HG02870 (cell line): ENCODE measurements at regions not wholly inside any gene's neighbourhood (a gene's known extent, or its start where the extent isn't known, plus 50 kb on each side); places are given as distances from the start of the nearest gene placed in this dataset.
"Not testable (repeated sequence)": the region's sequence is repeated elsewhere in the genome, so short reads cannot be mapped to it uniquely, and the experiment has no call there.

ENCODE experiments used
- ATAC-seq: cut with Tn5 transposase; IDR thresholded peaks from one replicate; pipeline ENCODE4 v1.9.1; 2021; ENCODE audit warnings: mild to moderate bottlenecking, moderate library complexity; ENCODE audit not compliant: unreplicated experiment

GRCh38 chr5:27463446-27464149 is 425.2 kb upstream of the CDH9 start:
- ATAC-seq, result no peak

DNA sequence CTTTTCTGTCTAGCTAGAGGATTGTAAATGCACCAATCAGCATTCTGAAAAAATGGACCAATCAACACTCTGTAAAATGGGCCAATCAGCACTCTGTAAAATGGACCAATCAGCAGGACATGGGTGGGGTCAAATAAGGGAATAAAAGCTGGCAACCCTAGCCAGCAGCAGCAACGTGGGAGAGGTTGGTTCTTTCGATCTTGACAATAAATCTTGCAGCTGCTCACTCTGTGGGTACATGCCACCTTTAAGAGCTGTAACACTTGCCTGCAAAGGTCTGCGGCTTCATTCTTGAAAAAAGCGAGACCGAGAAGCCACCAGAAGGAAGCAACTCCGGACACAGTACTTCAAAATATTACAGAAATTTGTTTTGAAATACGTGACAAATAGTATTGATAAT is 424.6 kb upstream of the CDH9 start:
- no peak for ATAC-seq

- ATAC-seq, result no peak
Measured at GRCh38 chr5:27458287-27458686, 419.9 kb upstream of the CDH9 start.

DNA sequence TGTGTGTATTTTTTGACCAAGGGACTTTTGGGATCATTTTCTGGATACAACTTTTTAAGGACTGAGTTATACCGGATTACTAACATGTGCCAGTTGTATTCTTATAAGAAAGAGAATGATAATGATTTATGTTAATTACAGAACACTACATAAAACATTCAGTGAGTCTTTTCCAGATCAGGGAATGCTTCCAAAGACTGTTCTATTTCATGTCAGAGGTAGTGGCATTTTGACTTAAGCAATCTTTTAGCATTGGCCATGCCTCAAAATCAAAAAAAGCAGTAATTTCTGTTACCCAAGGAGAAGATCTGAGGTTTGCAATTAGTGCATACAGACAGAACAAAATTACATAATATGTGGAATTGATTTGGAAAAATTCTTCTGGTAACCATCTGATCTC is 413.0 kb upstream of the CDH9 start:
- no peak for ATAC-seq

GRCh38 chr5:27450607-27451006 is 412.2 kb upstream of the CDH9 start:
- no peak for ATAC-seq

DNA sequence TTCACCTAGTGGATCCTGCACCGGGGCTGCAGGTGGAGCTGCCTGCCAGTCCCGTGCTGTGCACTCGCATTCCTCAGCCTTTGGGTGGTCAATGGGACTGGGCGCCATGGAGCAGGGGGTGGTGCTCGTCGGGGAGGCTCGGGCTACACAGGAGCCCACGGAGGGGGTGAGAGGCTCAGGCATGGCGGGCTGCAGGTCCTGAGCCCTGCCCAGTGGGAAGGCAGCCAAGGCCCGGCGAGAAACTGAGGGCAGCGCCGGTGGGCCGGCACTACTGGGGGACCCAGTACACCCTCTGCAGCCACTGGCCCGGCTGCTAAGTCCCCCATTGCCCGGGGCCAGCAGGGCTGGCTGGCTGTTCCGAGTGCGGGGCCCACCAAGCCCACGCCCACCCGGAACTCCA is 401.0 kb upstream of the CDH9 start:
- not testable (repeated sequence) for ATAC-seq

DNA sequence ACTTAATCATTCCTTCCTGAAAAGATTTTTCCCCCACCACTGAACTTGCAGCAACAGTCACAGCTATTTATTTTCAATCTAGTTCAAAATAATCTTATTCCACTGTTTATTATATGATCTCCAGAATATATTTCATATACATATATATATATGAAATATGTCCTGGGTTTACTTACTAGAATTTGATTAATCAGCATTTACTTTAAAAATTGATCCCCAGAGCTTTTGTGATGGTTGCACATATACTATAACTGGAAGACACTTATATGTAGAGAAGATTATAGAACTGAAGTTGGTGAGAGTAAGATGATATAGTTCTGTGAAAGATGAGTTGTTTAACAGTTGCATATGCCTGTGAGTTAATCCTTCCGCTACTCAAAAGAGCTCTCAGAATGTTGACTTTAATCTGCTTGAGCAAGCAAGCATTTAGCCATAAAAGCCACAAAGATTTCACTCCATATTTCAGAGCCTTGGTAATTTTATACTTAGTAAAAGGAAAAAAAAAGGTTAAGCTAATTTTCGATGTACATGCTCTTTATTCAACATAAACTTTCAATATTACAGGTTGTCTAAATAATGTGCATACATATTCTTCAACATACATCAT is 399.3 kb upstream of the CDH9 start:
- no peak for ATAC-seq

GRCh38 chr5:27434335-27434734 is 395.9 kb upstream of the CDH9 start:
- ATAC-seq, result no peak

- ATAC-seq, result no peak
Measured at GRCh38 chr5:27414099-27414498, 375.7 kb upstream of the CDH9 start.

DNA sequence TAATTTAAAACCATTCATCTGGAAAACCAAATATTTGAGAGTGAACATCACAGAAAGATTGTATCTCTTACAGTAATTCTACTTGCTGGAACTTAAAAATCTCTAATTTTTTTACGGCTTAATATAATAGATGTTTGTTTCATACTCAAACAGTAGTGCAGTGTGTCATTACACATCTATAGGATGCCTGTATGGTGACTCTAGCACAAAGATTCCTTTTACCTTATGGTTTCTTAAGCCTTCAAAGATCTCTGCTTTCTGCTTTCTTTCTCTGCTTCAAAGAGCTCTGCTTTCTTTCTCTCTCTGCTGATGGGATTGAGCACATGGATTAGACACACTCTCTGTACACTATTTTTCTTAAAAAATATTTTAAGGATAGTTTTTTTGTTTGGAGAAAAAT is 374.0 kb upstream of the CDH9 start:
- ATAC-seq, result no peak

DNA sequence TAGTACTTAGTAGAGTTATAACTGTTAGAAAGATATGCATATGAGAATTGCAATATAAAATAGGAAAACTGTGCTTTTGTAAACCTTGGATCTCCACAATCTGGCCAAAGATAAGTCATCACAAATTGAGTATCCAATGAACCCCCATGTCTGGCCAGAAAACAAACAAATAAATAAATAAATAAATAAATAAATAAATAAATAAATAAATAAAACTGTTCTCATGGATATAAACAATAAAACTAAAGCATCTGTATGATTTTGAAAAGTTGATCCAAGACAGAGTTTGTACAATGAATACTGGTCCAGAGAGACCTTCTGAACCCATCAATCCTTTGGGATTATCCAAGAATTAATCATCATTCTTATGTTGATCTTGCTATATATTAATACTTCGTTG is 367.6 kb upstream of the CDH9 start:
- no peak for ATAC-seq

- ATAC-seq, result no peak
Measured at GRCh38 chr5:27403243-27403882, 365.0 kb upstream of the CDH9 start.

- no peak for ATAC-seq
Measured at GRCh38 chr5:27402828-27403227, 364.4 kb upstream of the CDH9 start.

- ATAC-seq, result no peak
Measured at GRCh38 chr5:27396998-27397397, 358.6 kb upstream of the CDH9 start.

GRCh38 chr5:27392716-27393115 is 354.3 kb upstream of the CDH9 start:
- no peak for ATAC-seq

GRCh38 chr5:27389696-27390095 is 351.3 kb upstream of the CDH9 start:
- ATAC-seq, result no peak

GRCh38 chr5:27388755-27389154 is 350.4 kb upstream of the CDH9 start:
- no peak for ATAC-seq

GRCh38 chr5:27387535-27388073 is 349.2 kb upstream of the CDH9 start:
- no peak for ATAC-seq

DNA sequence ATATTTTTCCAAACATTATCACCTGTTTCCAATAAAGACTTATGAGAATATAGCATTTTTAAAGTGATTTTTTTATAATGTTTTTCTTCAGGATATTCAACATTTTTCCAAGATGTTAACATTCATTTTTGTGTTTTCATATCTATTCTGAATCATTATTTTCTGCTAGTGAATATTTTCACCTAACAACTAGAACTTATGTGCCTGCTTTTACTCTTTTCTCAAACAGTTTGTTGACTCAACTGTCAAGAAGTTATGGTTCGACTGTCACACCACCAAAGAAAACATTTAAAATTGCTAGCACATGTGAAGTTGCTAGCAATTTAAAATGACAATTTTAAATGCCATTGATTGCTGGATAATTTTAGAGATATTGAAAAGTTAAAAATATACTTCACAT is 343.3 kb upstream of the CDH9 start:
- ATAC-seq, result no peak

GRCh38 chr5:27377626-27378025 is 339.2 kb upstream of the CDH9 start:
- no peak for ATAC-seq

- ATAC-seq, result no peak
Measured at GRCh38 chr5:27353970-27354369, 315.6 kb upstream of the CDH9 start.

GRCh38 chr5:27353540-27353939 is 315.2 kb upstream of the CDH9 start:
- ATAC-seq, result no peak
